Transverse colon (tissue), 4 donors: ENCODE measurements at regions not wholly inside any gene's neighbourhood (a gene's known extent, or its start where the extent isn't known, plus 50 kb on each side); places are given as distances from the start of the nearest gene placed in this dataset.

Experiments
- DNase-seq: peaks from one replicate; pipeline ENCODE4 v3.0.0-alpha.2; 2019
- H3K27ac ChIP-seq, 4 donors: fragments of 200-600 bp; sonication (generic); 2 replicates each; pipeline ENCODE4 v1.5.1; 2016 to 2018; ENCODE audit warnings: inconsistent platforms in 4 of 4
- H3K27me3 ChIP-seq: fragments of 200-600 bp; sonication (generic); 2 replicates; pipeline ENCODE4 v1.5.1; 2017; ENCODE audit warnings: inconsistent platforms
- H3K36me3 ChIP-seq, 4 donors: fragments of 200-600 bp; sonication (generic); 2 replicates each; pipeline ENCODE4 v1.5.1; 2017 to 2019; ENCODE audit warnings: inconsistent platforms in 4 of 4
- H3K4me1 ChIP-seq, 4 donors: fragments of 200-600 bp; sonication (generic); 2 replicates each; pipeline ENCODE4 v1.5.1; 2017 to 2020; ENCODE audit warnings: inconsistent platforms in 4 of 4
- H3K4me3 ChIP-seq, 4 donors: fragments of 200-600 bp; sonication (generic); 1 replicate in 1 of 4; 2 replicates in 3 of 4; pipeline versions ENCODE4 v1.5.1 to v1.6.1; 2017 to 2019; ENCODE audit warnings: inconsistent platforms in 4 of 4
- H3K9me3 ChIP-seq, 2 donors: fragments of 200-600 bp; sonication (generic); 2 replicates each; pipeline ENCODE4 v1.5.1; 2017 to 2019; ENCODE audit warnings: inconsistent platforms in 2 of 2
- CTCF ChIP-seq, 5 experiments: fragments of 200-600 bp in 3 of 5; fragments of 450-650 bp in 2 of 5; sonication (generic) in 3 of 5; IDR thresholded peaks; 1 replicate in 2 of 5; 2 replicates in 3 of 5; pipeline ENCODE4 v1.5.1; 2016 to 2017; ENCODE audit warnings: antibody characterized with exemption in 5 of 5, inconsistent platforms in 3 of 5, mild to moderate bottlenecking in 2 of 5, moderate library complexity in 1 of 5
- EP300 ChIP-seq: sonication (generic); formaldehyde crosslinking; IDR thresholded peaks from one replicate; pipeline ENCODE4 v1.6.1; 2017; ENCODE audit warnings: antibody characterized with exemption, low read depth
- POLR2A ChIP-seq: fragments of 450-650 bp; IDR thresholded peaks from one replicate; pipeline ENCODE4 v1.6.1; 2016; ENCODE audit warnings: antibody characterized with exemption, mild to moderate bottlenecking, moderate library complexity
- POLR2AphosphoS5 ChIP-seq, 3 donors: sonication (generic); formaldehyde crosslinking; IDR thresholded peaks; one replicate each; pipeline ENCODE4 v1.6.1; 2016; ENCODE audit warnings: antibody characterized with exemption in 3 of 3
- WGBS, 2 donors: methylation state at CpG; one replicate each; pipeline ENCODE4 v1.1.5; 2018; ENCODE audit warnings: low coverage in 1 of 2; 5-methylcytosine and 5-hydroxymethylcytosine counted together
- in situ Hi-C, 4 donors: fragments of 200-750 bp; cut with MboI; loops; one replicate each; pipeline versions ENCODE4 v1.15.0 to v1.15.1; 2017; ENCODE audit warnings: low sequenced_read_pairs in 3 of 4, low pct_ligation_motif_present in 1 of 4, low pct_unique_long_range_greater_than_20kb in 1 of 4
- intact Hi-C: fragments of 100-400 bp; cut with DNase I; formaldehyde crosslinking; loops from one replicate; pipeline ENCODE4 v1.15.1; 2023; ENCODE audit warnings: low total_unique reads

GRCh38 chr7:33748793-33749192, 156.5 kb upstream of the BMPER start:
- peaks cover 0 to under 1% (median 0%) of the 10 kb centered on the region in 4 donors for H3K4me1 ChIP-seq
- in situ Hi-C loops (no loop called here), intact Hi-C loops (no loop called here)
- no peak overlapping the region for H3K27ac ChIP-seq
- DNase-seq, result no peak
- no peaks in the 10 kb centered on the region for H3K27me3 ChIP-seq
- TF ChIP-seq CTCF (IDR thresholded peaks at IDR 0.05) (no peak), POLR2A (no peak), POLR2AphosphoS5 (IDR thresholded peaks at IDR 0.05) (no peak), EP300 (no peak)
- no peaks in the 10 kb centered on the region for H3K36me3 ChIP-seq
- no peak overlapping the region for H3K4me3 ChIP-seq
- no peaks in the 10 kb centered on the region for H3K9me3 ChIP-seq
- WGBS, 2 donors, result 75 to 86% methylated on average over 1 to 7 of the region's 7 CpGs

GRCh38 chr7:33750177-33750576, 155.2 kb upstream of the BMPER start:
- 60 to 64% methylated on average over 1 of the region's 1 CpG for WGBS, 2 donors
- H3K4me1 ChIP-seq, result peaks cover 0 to 14% (median 4%) of the 10 kb centered on the region in 4 donors
- H3K36me3 ChIP-seq, result no peaks in the 10 kb centered on the region
- no peak overlapping the region for H3K27ac ChIP-seq
- TF ChIP-seq POLR2A (no peak), POLR2AphosphoS5 (IDR thresholded peaks at IDR 0.05) (no peak), EP300 (no peak), CTCF (IDR thresholded peaks at IDR 0.05) (no peak)
- intact Hi-C loops (loop anchor here (10.0 kb wide), 1 partner anchor 145 kb away; no protein-coding TSS in a partner anchor), in situ Hi-C loops (no loop called here)
- H3K9me3 ChIP-seq, result no peaks in the 10 kb centered on the region
- no peak for DNase-seq
- no peaks in the 10 kb centered on the region for H3K27me3 ChIP-seq
- H3K4me3 ChIP-seq, result no peak overlapping the region

- no peak overlapping the region for H3K4me3 ChIP-seq
- no peak overlapping the region for H3K27ac ChIP-seq
- no peak for TF ChIP-seq EP300
- no peak for TF ChIP-seq CTCF (IDR thresholded peaks at IDR 0.05)
- no peak for TF ChIP-seq POLR2A
- TF ChIP-seq POLR2AphosphoS5 (IDR thresholded peaks at IDR 0.05), result no peak
- H3K9me3 ChIP-seq, result no peaks in the 10 kb centered on the region
- in situ Hi-C loops, result no loop called here
- H3K27me3 ChIP-seq, result no peaks in the 10 kb centered on the region
- H3K4me1 ChIP-seq, result peaks cover 0 to 14% (median 4%) of the 10 kb centered on the region in 4 donors
- no peak for DNase-seq
- H3K36me3 ChIP-seq, result no peaks in the 10 kb centered on the region
- WGBS, 2 donors, result 63 to 82% methylated on average over 1 of the region's 1 CpG
- intact Hi-C loops, result loop anchor here (10.0 kb wide), 1 partner anchor 143 kb away; no protein-coding TSS in a partner anchor
Measured at GRCh38 chr7:33751443-33751842, 153.9 kb upstream of the BMPER start.

- WGBS, 2 donors, result 41 to 45% methylated on average over 5 to 6 of the region's 6 CpGs
- DNase-seq, result no peak
- no peaks in the 10 kb centered on the region for H3K9me3 ChIP-seq
- no peak overlapping the region for H3K27ac ChIP-seq
- no peak overlapping the region for H3K4me3 ChIP-seq
- intact Hi-C loops, result loop anchor here (10.0 kb wide), 1 partner anchor 141 kb away; no protein-coding TSS in a partner anchor
- TF ChIP-seq POLR2AphosphoS5 (IDR thresholded peaks at IDR 0.05) (no peak), EP300 (no peak), POLR2A (no peak), CTCF (IDR thresholded peaks at IDR 0.05) (no peak)
- in situ Hi-C loops, result no loop called here
- H3K4me1 ChIP-seq, result peaks cover 0 to 14% (median 4%) of the 10 kb centered on the region in 4 donors
- H3K27me3 ChIP-seq, result no peaks in the 10 kb centered on the region
- H3K36me3 ChIP-seq, result no peaks in the 10 kb centered on the region
Measured at GRCh38 chr7:33753881-33754525, 151.3 kb upstream of the BMPER start.
